ENCODE measurements at regions not wholly inside any gene's neighbourhood (a gene's known extent, or its start where the extent isn't known, plus 50 kb on each side); places are given as distances from the start of the nearest gene placed in this dataset.
A peak's percentile ranks its signal among the peaks of the same experiment; 100 is the strongest.

DNA sequence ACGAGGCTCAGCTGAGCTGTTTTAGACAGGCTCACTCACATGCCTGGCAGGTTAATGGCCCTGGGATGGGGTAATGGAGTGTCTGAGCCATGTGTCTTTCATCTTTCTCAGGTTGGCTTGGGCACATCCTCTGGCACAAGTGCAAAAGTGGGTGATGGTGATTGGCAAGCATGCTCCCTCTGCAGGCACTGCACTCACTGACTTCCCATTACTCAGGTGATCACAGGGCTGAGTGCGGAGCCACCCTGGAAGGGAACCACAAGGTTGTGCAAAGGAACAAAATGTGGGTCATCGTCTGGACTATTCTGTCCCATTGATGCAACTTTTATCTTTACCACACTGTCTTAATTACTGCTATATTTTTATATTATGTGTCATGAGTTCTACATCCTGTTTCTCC is 244.1 kb upstream of the AKR1E2 start:
- no peak for DNase-seq (ENCODE audit: low read depth, low spot score)
- no peak for FAIRE-seq

DNA sequence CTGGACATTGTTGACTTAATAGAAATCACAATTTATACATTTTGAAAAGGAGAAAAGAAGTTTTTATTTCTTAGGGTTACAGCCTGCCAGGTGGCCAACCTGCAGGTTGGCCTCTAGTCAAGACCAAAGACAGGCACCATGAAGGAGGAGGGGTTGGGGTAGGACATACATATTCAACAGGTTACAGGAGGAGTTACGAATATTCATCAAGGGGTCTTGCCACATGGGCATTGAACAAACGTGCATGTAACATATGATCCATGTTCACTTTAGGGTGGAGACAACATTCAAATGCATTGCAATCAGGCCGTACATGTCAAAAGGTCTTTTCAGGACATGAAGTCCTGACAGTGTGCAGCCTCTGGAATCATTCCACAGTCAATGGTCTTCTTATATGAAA is 246.2 kb upstream of the AKR1E2 start:
- FAIRE-seq (no peak), DNase-seq (ENCODE audit: low read depth, low spot score) (no peak)
- no peaks in the 10 kb centered on the region for H3K9me3 ChIP-seq (ENCODE audit: control insufficient read depth, low read depth, low read length)
- H3K4me3 ChIP-seq (ENCODE audit: control insufficient read depth in 2 of 3, extremely low read depth in 1 of 3, insufficient read depth in 2 of 3, low read depth in 1 of 3, low read length in 3 of 3) = no peak overlapping the region
- no peak overlapping the region for H3K27ac ChIP-seq (ENCODE audit: control insufficient read depth, insufficient read depth, low read length)
- no peak overlapping the region for H3K4me2 ChIP-seq (ENCODE audit: control insufficient read depth, extremely low read depth, insufficient read depth, low read depth, low read length)
- H4K20me1 ChIP-seq (ENCODE audit: control insufficient read depth, extremely low read depth, insufficient read depth, low read length) = no peaks in the 10 kb centered on the region
- no peaks in the 10 kb centered on the region for H3K9me1 ChIP-seq (ENCODE audit: control insufficient read depth, extremely low read depth, insufficient read depth, low read length)
- dilution Hi-C loops (cut with MboI; ENCODE audit: extremely low pct_ligation_motif_present, low sequenced_read_pairs) = no loop called here
- no peaks in the 10 kb centered on the region for H3K27me3 ChIP-seq (ENCODE audit: control insufficient read depth, extremely low read depth, insufficient read depth, low read length)
- no peak for TF ChIP-seq EZH2 (IDR thresholded peaks at IDR 0.05; ENCODE audit: low read length)
- TF ChIP-seq, protein P1, sequence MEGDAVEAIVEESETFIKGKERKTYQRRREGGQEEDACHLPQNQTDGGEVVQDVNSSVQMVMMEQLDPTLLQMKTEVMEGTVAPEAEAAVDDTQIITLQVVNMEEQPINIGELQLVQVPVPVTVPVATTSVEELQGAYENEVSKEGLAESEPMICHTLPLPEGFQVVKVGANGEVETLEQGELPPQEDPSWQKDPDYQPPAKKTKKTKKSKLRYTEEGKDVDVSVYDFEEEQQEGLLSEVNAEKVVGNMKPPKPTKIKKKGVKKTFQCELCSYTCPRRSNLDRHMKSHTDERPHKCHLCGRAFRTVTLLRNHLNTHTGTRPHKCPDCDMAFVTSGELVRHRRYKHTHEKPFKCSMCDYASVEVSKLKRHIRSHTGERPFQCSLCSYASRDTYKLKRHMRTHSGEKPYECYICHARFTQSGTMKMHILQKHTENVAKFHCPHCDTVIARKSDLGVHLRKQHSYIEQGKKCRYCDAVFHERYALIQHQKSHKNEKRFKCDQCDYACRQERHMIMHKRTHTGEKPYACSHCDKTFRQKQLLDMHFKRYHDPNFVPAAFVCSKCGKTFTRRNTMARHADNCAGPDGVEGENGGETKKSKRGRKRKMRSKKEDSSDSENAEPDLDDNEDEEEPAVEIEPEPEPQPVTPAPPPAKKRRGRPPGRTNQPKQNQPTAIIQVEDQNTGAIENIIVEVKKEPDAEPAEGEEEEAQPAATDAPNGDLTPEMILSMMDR (optimal IDR thresholded peaks at IDR 0.05 in 1 of 3, IDR thresholded peaks at IDR 0.05 in 1 of 3, conservative IDR thresholded peaks at IDR 0.05 in 1 of 3; ENCODE audit: extremely low read depth in 1 of 3, insufficient read depth in 2 of 3, low read length in 3 of 3) = no peak
- no peak overlapping the region for H3K9ac ChIP-seq (ENCODE audit: control insufficient read depth, extremely low read depth, insufficient read depth, low read length)
- H3K79me2 ChIP-seq (ENCODE audit: control insufficient read depth, insufficient read depth, low read length) = no peaks in the 10 kb centered on the region
- no peaks in the 10 kb centered on the region for H3K36me3 ChIP-seq (ENCODE audit: control insufficient read depth in 2 of 2, extremely low read depth in 1 of 2, insufficient read depth in 2 of 2, low read length in 2 of 2)
- no peaks in the 10 kb centered on the region for H3K4me1 ChIP-seq (ENCODE audit: control insufficient read depth, extremely low read depth, insufficient read depth, low read length)
- H2AFZ ChIP-seq (ENCODE audit: control insufficient read depth, low read length) = no peak overlapping the region

More for the DNA sequence above, 244.1 kb upstream of the AKR1E2 start:
- H3K4me1 ChIP-seq (ENCODE audit: control insufficient read depth, extremely low read depth, insufficient read depth, low read length) = no peaks in the 10 kb centered on the region
- no peak overlapping the region for H3K4me2 ChIP-seq (ENCODE audit: control insufficient read depth, extremely low read depth, insufficient read depth, low read depth, low read length)
- H3K79me2 ChIP-seq (ENCODE audit: control insufficient read depth, insufficient read depth, low read length) = no peaks in the 10 kb centered on the region
- TF ChIP-seq, protein P1 (optimal IDR thresholded peaks at IDR 0.05 in 1 of 3, IDR thresholded peaks at IDR 0.05 in 1 of 3, conservative IDR thresholded peaks at IDR 0.05 in 1 of 3; ENCODE audit: extremely low read depth in 1 of 3, insufficient read depth in 2 of 3, low read length in 3 of 3) = peak in 1 of 3 experiments; percentile 34
- no peak for TF ChIP-seq EZH2 (IDR thresholded peaks at IDR 0.05; ENCODE audit: low read length)
- H2AFZ ChIP-seq (ENCODE audit: control insufficient read depth, low read length) = no peak overlapping the region
- H3K27me3 ChIP-seq (ENCODE audit: control insufficient read depth, extremely low read depth, insufficient read depth, low read length) = no peaks in the 10 kb centered on the region
- H4K20me1 ChIP-seq (ENCODE audit: control insufficient read depth, extremely low read depth, insufficient read depth, low read length) = no peaks in the 10 kb centered on the region
- H3K9me3 ChIP-seq (ENCODE audit: control insufficient read depth, low read depth, low read length) = no peaks in the 10 kb centered on the region
- H3K27ac ChIP-seq (ENCODE audit: control insufficient read depth, insufficient read depth, low read length) = no peak overlapping the region
- no peaks in the 10 kb centered on the region for H3K9me1 ChIP-seq (ENCODE audit: control insufficient read depth, extremely low read depth, insufficient read depth, low read length)
- no peak overlapping the region for H3K9ac ChIP-seq (ENCODE audit: control insufficient read depth, extremely low read depth, insufficient read depth, low read length)
- dilution Hi-C loops (cut with MboI; ENCODE audit: extremely low pct_ligation_motif_present, low sequenced_read_pairs) = no loop called here
- H3K4me3 ChIP-seq (ENCODE audit: control insufficient read depth in 2 of 3, extremely low read depth in 1 of 3, insufficient read depth in 2 of 3, low read depth in 1 of 3, low read length in 3 of 3) = no peak overlapping the region
- H3K36me3 ChIP-seq (ENCODE audit: control insufficient read depth in 2 of 2, extremely low read depth in 1 of 2, insufficient read depth in 2 of 2, low read length in 2 of 2) = no peaks in the 10 kb centered on the region

All from keratinocyte (primary cell).